ENCODE measurements at regions not wholly inside any gene's neighbourhood (a gene's known extent, or its start where the extent isn't known, plus 50 kb on each side); places are given as distances from the start of the nearest gene placed in this dataset.
"Not testable (repeated sequence)": the region's sequence is repeated elsewhere in the genome, so short reads cannot be mapped to it uniquely, and the experiment has no call there.

GRCh38 chr21:28032652-28033051 is 960.0 kb downstream of the LTN1 start:
- not testable (repeated sequence) for H3K4me1 ChIP-seq; H3K79me2 ChIP-seq (ENCODE audit: low read depth); H3K4me1 Mint-ChIP-seq; H3K27ac ChIP-seq; H3K27me3 Mint-ChIP-seq (ENCODE audit: insufficient read depth, low read depth); H3K4me3 Mint-ChIP-seq; H4K20me1 ChIP-seq (ENCODE audit: low read depth); H3F3A ChIP-seq (ENCODE audit: low read depth); H2AFZ ChIP-seq (replicated peaks); H3K27me3 ChIP-seq; H3K36me3 Mint-ChIP-seq; DNase-seq (ENCODE audit: low spot score); H3K27ac Mint-ChIP-seq; H3K4me2 ChIP-seq; H3K36me3 ChIP-seq; H3K9ac ChIP-seq; H3K9me3 ChIP-seq (ENCODE audit: low read depth); H3K4me3 ChIP-seq
- H3K9me3 Mint-ChIP-seq: peaks cover 16% of the 10 kb centered on the region

GRCh38 chr21:28031066-28031465 is 961.6 kb downstream of the LTN1 start:
- H3K36me3 Mint-ChIP-seq; H4K20me1 ChIP-seq (ENCODE audit: low read depth); H3K27ac ChIP-seq; H3F3A ChIP-seq (ENCODE audit: low read depth); H3K36me3 ChIP-seq; H3K9me3 ChIP-seq (ENCODE audit: low read depth); H3K27me3 Mint-ChIP-seq (ENCODE audit: insufficient read depth, low read depth); H3K4me1 Mint-ChIP-seq; H3K79me2 ChIP-seq (ENCODE audit: low read depth); H2AFZ ChIP-seq (replicated peaks); H3K4me1 ChIP-seq; H3K27ac Mint-ChIP-seq; H3K4me3 ChIP-seq; H3K27me3 ChIP-seq; H3K9ac ChIP-seq; H3K4me3 Mint-ChIP-seq; DNase-seq (ENCODE audit: low spot score); H3K4me2 ChIP-seq: not testable (repeated sequence)
- peaks cover 16% of the 10 kb centered on the region for H3K9me3 Mint-ChIP-seq

- Histone ChIP-seq H4K20me1 (ENCODE audit: low read depth) (no peaks in the 10 kb centered on the region), H3K27ac (no peak overlapping the region), H3K36me3 (no peaks in the 10 kb centered on the region), H2AFZ (replicated peaks) (no peak overlapping the region), H3K4me2 (no peak overlapping the region), H3K79me2 (ENCODE audit: low read depth) (no peaks in the 10 kb centered on the region), H3K9me3 (ENCODE audit: low read depth) (no peaks in the 10 kb centered on the region), H3K4me3 (no peak overlapping the region), H3K27me3 (no peaks in the 10 kb centered on the region), H3K4me1 (no peaks in the 10 kb centered on the region), H3F3A (ENCODE audit: low read depth) (no peaks in the 10 kb centered on the region), H3K9ac (no peak overlapping the region)
- Mint-ChIP-seq H3K27me3 (ENCODE audit: insufficient read depth, low read depth) (no peaks in the 10 kb centered on the region), H3K4me1 (no peaks in the 10 kb centered on the region), H3K4me3 (no peak overlapping the region), H3K9me3 (peaks cover 7% of the 10 kb centered on the region), H3K36me3 (no peaks in the 10 kb centered on the region), H3K27ac (no peak overlapping the region)
- TF ChIP-seq CTCF (IDR thresholded peaks at IDR 0.05) (no peak), EZH2phosphoT487 (IDR thresholded peaks at IDR 0.05) (no peak), EZH2 (IDR thresholded peaks at IDR 0.05) (no peak)
- DNase-seq (ENCODE audit: low spot score): no peak
Observed at GRCh38 chr21:28025111-28025510, 967.6 kb downstream of the LTN1 start.

- no peak overlapping the region for H3K4me3 Mint-ChIP-seq
- H3K27ac ChIP-seq: no peak overlapping the region
Observed at GRCh38 chr21:28018741-28019669, 973.7 kb downstream of the LTN1 start.

More at GRCh38 chr21:28018741-28019669, 973.7 kb downstream of the LTN1 start:
- H3K9ac ChIP-seq: no peak overlapping the region
- TF ChIP-seq EZH2 (IDR thresholded peaks at IDR 0.05): no peak
- TF ChIP-seq CTCF (IDR thresholded peaks at IDR 0.05): no peak
- no peak for TF ChIP-seq EZH2phosphoT487 (IDR thresholded peaks at IDR 0.05)
- no peaks in the 10 kb centered on the region for H3K79me2 ChIP-seq (ENCODE audit: low read depth)
- Mint-ChIP-seq H3K27me3 (ENCODE audit: insufficient read depth, low read depth) (no peaks in the 10 kb centered on the region), H3K36me3 (no peaks in the 10 kb centered on the region), H3K9me3 (no peaks in the 10 kb centered on the region), H3K4me1 (no peaks in the 10 kb centered on the region), H3K27ac (no peak overlapping the region)
- H3K4me3 ChIP-seq: no peak overlapping the region
- H3K4me1 ChIP-seq: no peaks in the 10 kb centered on the region
- H2AFZ ChIP-seq (replicated peaks): no peak overlapping the region
- no peaks in the 10 kb centered on the region for H4K20me1 ChIP-seq (ENCODE audit: low read depth)
- no peak for DNase-seq (ENCODE audit: low spot score)
- H3K9me3 ChIP-seq (ENCODE audit: low read depth): no peaks in the 10 kb centered on the region
- no peaks in the 10 kb centered on the region for H3K36me3 ChIP-seq
- H3F3A ChIP-seq (ENCODE audit: low read depth): no peaks in the 10 kb centered on the region
- no peaks in the 10 kb centered on the region for H3K27me3 ChIP-seq
- no peak overlapping the region for H3K4me2 ChIP-seq
